ENCODE measurements at regions not wholly inside any gene's neighbourhood (a gene's known extent, or its start where the extent isn't known, plus 50 kb on each side); places are given as distances from the start of the nearest gene placed in this dataset.

DNA sequence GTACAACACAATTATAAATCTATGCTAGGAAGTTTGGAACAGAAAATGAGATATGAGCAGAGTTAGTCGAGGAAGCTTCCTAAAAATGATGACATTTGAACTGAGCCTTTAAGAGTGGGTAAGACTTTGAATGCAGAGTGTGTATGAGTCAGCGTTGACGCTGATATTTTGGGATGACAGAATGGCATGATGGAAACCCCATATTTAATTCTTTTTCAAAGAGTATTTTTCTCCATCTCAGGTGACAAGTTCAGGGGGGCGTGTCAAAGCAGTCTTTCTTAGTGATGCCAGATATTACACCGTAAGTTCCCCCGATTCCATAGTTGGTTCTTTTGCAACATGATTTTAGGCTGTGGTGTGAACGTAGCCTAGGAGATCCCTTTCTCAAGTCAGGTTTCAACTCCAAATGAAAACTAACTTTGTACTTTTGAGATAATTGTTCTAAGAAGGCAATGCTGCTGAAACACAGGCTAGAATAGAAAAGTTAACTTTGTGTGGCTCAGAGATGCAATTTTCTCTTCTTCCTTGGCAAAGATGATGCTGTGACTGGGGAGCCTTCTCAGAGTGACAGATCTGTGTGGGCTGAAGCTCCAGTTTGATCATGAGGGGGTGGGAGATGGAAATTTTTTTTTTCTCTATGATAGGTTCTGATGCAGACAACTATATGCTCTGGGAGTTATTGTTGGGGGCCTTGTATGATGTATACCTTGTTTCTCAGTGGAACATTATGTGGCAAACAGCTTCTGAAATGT lies 59.2 kb downstream of the GLUD2 start:
- TF ChIP-seq, protein P1, sequence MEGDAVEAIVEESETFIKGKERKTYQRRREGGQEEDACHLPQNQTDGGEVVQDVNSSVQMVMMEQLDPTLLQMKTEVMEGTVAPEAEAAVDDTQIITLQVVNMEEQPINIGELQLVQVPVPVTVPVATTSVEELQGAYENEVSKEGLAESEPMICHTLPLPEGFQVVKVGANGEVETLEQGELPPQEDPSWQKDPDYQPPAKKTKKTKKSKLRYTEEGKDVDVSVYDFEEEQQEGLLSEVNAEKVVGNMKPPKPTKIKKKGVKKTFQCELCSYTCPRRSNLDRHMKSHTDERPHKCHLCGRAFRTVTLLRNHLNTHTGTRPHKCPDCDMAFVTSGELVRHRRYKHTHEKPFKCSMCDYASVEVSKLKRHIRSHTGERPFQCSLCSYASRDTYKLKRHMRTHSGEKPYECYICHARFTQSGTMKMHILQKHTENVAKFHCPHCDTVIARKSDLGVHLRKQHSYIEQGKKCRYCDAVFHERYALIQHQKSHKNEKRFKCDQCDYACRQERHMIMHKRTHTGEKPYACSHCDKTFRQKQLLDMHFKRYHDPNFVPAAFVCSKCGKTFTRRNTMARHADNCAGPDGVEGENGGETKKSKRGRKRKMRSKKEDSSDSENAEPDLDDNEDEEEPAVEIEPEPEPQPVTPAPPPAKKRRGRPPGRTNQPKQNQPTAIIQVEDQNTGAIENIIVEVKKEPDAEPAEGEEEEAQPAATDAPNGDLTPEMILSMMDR (IDR thresholded peaks at IDR 0.05): no peak
- TF ChIP-seq POLR2AphosphoS5 (IDR thresholded peaks at IDR 0.05) (no peak), EP300 (IDR thresholded peaks at IDR 0.05) (no peak)
